ENCODE measurements at regions not wholly inside any gene's neighbourhood (a gene's known extent, or its start where the extent isn't known, plus 50 kb on each side); places are given as distances from the start of the nearest gene placed in this dataset.

DNA sequence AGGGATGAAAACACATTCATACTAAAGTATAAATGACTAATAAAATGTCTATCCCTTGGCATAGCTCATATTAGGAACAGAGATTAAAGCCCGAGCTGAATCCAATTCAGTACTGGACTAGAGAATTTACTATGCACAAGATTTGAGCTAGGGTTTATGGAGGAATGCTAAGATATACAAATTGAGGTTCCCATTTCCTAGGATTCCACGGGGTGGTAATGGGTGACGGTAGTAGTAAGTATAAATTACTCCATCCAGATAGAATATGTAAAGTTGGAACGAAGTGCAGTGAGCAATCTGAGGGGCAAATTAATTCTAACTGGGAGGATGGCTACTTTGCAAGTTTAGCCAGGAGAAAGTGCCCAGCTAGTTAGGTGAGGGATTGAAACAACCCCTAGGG, 156.5 kb downstream of the GAS1 start (continued):
- TF ChIP-seq, protein P1, sequence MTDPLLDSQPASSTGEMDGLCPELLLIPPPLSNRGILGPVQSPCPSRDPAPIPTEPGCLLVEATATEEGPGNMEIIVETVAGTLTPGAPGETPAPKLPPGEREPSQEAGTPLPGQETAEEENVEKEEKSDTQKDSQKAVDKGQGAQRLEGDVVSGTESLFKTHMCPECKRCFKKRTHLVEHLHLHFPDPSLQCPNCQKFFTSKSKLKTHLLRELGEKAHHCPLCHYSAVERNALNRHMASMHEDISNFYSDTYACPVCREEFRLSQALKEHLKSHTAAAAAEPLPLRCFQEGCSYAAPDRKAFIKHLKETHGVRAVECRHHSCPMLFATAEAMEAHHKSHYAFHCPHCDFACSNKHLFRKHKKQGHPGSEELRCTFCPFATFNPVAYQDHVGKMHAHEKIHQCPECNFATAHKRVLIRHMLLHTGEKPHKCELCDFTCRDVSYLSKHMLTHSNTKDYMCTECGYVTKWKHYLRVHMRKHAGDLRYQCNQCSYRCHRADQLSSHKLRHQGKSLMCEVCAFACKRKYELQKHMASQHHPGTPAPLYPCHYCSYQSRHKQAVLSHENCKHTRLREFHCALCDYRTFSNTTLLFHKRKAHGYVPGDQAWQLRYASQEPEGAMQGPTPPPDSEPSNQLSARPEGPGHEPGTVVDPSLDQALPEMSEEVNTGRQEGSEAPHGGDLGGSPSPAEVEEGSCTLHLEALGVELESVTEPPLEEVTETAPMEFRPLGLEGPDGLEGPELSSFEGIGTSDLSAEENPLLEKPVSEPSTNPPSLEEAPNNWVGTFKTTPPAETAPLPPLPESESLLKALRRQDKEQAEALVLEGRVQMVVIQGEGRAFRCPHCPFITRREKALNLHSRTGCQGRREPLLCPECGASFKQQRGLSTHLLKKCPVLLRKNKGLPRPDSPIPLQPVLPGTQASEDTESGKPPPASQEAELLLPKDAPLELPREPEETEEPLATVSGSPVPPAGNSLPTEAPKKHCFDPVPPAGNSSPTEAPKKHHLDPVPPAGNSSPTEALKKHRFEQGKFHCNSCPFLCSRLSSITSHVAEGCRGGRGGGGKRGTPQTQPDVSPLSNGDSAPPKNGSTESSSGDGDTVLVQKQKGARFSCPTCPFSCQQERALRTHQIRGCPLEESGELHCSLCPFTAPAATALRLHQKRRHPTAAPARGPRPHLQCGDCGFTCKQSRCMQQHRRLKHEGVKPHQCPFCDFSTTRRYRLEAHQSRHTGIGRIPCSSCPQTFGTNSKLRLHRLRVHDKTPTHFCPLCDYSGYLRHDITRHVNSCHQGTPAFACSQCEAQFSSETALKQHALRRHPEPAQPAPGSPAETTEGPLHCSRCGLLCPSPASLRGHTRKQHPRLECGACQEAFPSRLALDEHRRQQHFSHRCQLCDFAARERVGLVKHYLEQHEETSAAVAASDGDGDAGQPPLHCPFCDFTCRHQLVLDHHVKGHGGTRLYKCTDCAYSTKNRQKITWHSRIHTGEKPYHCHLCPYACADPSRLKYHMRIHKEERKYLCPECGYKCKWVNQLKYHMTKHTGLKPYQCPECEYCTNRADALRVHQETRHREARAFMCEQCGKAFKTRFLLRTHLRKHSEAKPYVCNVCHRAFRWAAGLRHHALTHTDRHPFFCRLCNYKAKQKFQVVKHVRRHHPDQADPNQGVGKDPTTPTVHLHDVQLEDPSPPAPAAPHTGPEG (CRISPR knock-in tag; IDR thresholded peaks at IDR 0.05): no peak
- TF ChIP-seq, protein P2, sequence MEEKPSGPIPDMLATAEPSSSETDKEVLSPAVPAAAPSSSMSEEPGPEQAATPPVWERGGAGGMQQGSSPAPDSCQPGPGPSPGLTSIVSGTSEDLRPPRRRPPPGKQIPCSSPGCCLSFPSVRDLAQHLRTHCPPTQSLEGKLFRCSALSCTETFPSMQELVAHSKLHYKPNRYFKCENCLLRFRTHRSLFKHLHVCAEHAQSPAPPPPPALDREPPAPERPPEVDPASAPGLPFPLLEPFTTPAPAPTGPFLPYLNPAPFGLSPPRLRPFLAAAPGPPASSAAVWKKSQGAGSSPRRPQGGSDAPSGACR (CRISPR knock-in tag; IDR thresholded peaks at IDR 0.05): no peak
- TF ChIP-seq, protein P3, sequence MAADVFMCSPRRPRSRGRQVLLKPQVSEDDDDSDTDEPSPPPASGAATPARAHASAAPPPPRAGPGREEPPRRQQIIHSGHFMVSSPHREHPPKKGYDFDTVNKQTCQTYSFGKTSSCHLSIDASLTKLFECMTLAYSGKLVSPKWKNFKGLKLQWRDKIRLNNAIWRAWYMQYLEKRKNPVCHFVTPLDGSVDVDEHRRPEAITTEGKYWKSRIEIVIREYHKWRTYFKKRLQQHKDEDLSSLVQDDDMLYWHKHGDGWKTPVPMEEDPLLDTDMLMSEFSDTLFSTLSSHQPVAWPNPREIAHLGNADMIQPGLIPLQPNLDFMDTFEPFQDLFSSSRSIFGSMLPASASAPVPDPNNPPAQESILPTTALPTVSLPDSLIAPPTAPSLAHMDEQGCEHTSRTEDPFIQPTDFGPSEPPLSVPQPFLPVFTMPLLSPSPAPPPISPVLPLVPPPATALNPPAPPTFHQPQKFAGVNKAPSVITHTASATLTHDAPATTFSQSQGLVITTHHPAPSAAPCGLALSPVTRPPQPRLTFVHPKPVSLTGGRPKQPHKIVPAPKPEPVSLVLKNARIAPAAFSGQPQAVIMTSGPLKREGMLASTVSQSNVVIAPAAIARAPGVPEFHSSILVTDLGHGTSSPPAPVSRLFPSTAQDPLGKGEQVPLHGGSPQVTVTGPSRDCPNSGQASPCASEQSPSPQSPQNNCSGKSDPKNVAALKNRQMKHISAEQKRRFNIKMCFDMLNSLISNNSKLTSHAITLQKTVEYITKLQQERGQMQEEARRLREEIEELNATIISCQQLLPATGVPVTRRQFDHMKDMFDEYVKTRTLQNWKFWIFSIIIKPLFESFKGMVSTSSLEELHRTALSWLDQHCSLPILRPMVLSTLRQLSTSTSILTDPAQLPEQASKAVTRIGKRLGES (CRISPR knock-in tag; IDR thresholded peaks at IDR 0.05; ENCODE audit: borderline replicate concordance): no peak
- TF ChIP-seq MAF1 (CRISPR knock-in tag; IDR thresholded peaks at IDR 0.05; ENCODE audit: borderline replicate concordance) (no peak), CC2D1A (CRISPR knock-in tag; IDR thresholded peaks at IDR 0.05) (no peak), ZNF510 (CRISPR knock-in tag; IDR thresholded peaks at IDR 0.05; ENCODE audit: low read depth) (no peak)

Data from HepG2 (cell line).